DOHH2 (cell line): ENCODE measurements at regions not wholly inside any gene's neighbourhood (a gene's known extent, or its start where the extent isn't known, plus 50 kb on each side); places are given as distances from the start of the nearest gene placed in this dataset.

Experiments
- H3F3A ChIP-seq: fragments of 200-600 bp; sonication (generic), shearing (Covaris generic); 2 replicates; pipeline ENCODE4 v1.6.0; 2016; ENCODE audit warnings: antibody characterized with exemption, mild to moderate bottlenecking; ENCODE audit not compliant: control insufficient read depth, insufficient read depth
- H3K27ac ChIP-seq: fragments of 200-600 bp; sonication (generic); 2 replicates; pipeline ENCODE4 v1.5.1; 2014; ENCODE audit warnings: low read depth, mild to moderate bottlenecking, low read length, moderate library complexity
- H3K27me3 ChIP-seq: fragments of 200-600 bp; sonication (generic); 2 replicates; pipeline ENCODE4 v1.6.1; 2014; ENCODE audit warnings: mild to moderate bottlenecking, low read length, mixed read lengths; ENCODE audit not compliant: control insufficient read depth
- H3K36me3 ChIP-seq: fragments of 200-600 bp; sonication (generic); 2 replicates; pipeline ENCODE4 v1.6.1; 2014; ENCODE audit warnings: mild to moderate bottlenecking, low read length, moderate library complexity, mixed read lengths; ENCODE audit not compliant: control insufficient read depth
- H3K4me1 ChIP-seq: fragments of 200-600 bp; sonication (generic); 2 replicates; pipeline ENCODE4 v1.6.1; 2014; ENCODE audit warnings: mild to moderate bottlenecking, low read length, mixed read lengths; ENCODE audit not compliant: control insufficient read depth
- H3K4me2 ChIP-seq: fragments of 200-600 bp; sonication (generic); 2 replicates; pipeline ENCODE4 v1.6.0; 2014; ENCODE audit warnings: mild to moderate bottlenecking, low read length, moderate library complexity
- H3K4me3 ChIP-seq: fragments of 200-600 bp; sonication (generic); 2 replicates; pipeline ENCODE4 v1.5.1; 2014; ENCODE audit warnings: mild to moderate bottlenecking, low read length, mixed read lengths
- H3K79me2 ChIP-seq: fragments of 200-600 bp; sonication (generic); 2 replicates; pipeline ENCODE4 v1.6.1; 2014; ENCODE audit warnings: mild to moderate bottlenecking, low read length, mixed read lengths; ENCODE audit not compliant: control insufficient read depth
- H3K9me2 ChIP-seq: fragments of 200-600 bp; sonication (generic); replicated peaks from 2 replicates; pipeline ENCODE4 v1.6.1; 2014; ENCODE audit warnings: mild to moderate bottlenecking, low read length, mixed read lengths; ENCODE audit not compliant: control insufficient read depth
- H3K9me3 ChIP-seq: fragments of 200-600 bp; sonication (generic); 2 replicates; pipeline ENCODE4 v1.6.1; 2014; ENCODE audit warnings: antibody characterized with exemption, low read length, mixed read lengths; ENCODE audit not compliant: control insufficient read depth, insufficient read depth
- H4K20me1 ChIP-seq: fragments of 200-600 bp; sonication (generic); 2 replicates; pipeline ENCODE4 v1.6.0; 2014; ENCODE audit warnings: low read depth, mild to moderate bottlenecking, antibody characterized with exemption, low read length, moderate library complexity; ENCODE audit not compliant: control insufficient read depth, insufficient read depth
- CTCF ChIP-seq: fragments of 200-600 bp; sonication (generic); IDR thresholded peaks from one replicate; pipeline ENCODE4 v1.5.1; 2014; ENCODE audit warnings: antibody characterized with exemption, mild to moderate bottlenecking, low read depth, low read length; ENCODE audit not compliant: poor library complexity, severe bottlenecking
- EZH2phosphoT487 ChIP-seq: fragments of 200-600 bp; sonication (generic); IDR thresholded peaks from 2 replicates; pipeline ENCODE4 v1.6.1; 2017; ENCODE audit warnings: borderline replicate concordance, mild to moderate bottlenecking, antibody characterized with exemption, low read length, moderate library complexity, mixed read lengths

GRCh38 chr12:18868717-18869116, 130.8 kb downstream of the CAPZA3 start:
- Histone ChIP-seq H3K27ac (no peak overlapping the region), H3K27me3 (no peaks in the 10 kb centered on the region)

GRCh38 chr12:18872770-18873169, 134.9 kb downstream of the CAPZA3 start:
- Histone ChIP-seq H3K36me3 (no peaks in the 10 kb centered on the region), H3K79me2 (no peaks in the 10 kb centered on the region), H3K4me2 (no peak overlapping the region), H3K9me2 (no peaks in the 10 kb centered on the region), H4K20me1 (no peaks in the 10 kb centered on the region), H3K27ac (no peak overlapping the region), H3K4me1 (peaks cover 5% of the 10 kb centered on the region; the same call in 1 of the 2 replicates), H3F3A (no peaks in the 10 kb centered on the region), H3K9me3 (no peaks in the 10 kb centered on the region), H3K4me3 (no peak overlapping the region), H3K27me3 (no peaks in the 10 kb centered on the region)
- no peak for TF ChIP-seq EZH2phosphoT487
- no peak for TF ChIP-seq CTCF

More at GRCh38 chr12:18868717-18869116, 130.8 kb downstream of the CAPZA3 start:
- no peaks in the 10 kb centered on the region for H3K9me2 ChIP-seq
- no peaks in the 10 kb centered on the region for H3K36me3 ChIP-seq
- H3K4me3 ChIP-seq: no peak overlapping the region
- H3K4me2 ChIP-seq: no peak overlapping the region
- H3F3A ChIP-seq: no peaks in the 10 kb centered on the region
- no peaks in the 10 kb centered on the region for H3K9me3 ChIP-seq
- TF ChIP-seq CTCF (no peak), EZH2phosphoT487 (no peak)
- no peaks in the 10 kb centered on the region for H4K20me1 ChIP-seq
- peaks cover 5% of the 10 kb centered on the region; the same call in 1 of the 2 replicates for H3K4me1 ChIP-seq
- no peaks in the 10 kb centered on the region for H3K79me2 ChIP-seq

GRCh38 chr12:18878676-18879180, 140.8 kb downstream of the CAPZA3 start:
- TF ChIP-seq CTCF (no peak), EZH2phosphoT487 (no peak)

More at GRCh38 chr12:18878676-18879180, 140.8 kb downstream of the CAPZA3 start:
- H3K9me2 ChIP-seq: no peaks in the 10 kb centered on the region
- H4K20me1 ChIP-seq: no peaks in the 10 kb centered on the region
- no peak overlapping the region for H3K4me2 ChIP-seq
- no peak overlapping the region for H3K4me3 ChIP-seq
- no peaks in the 10 kb centered on the region for H3K79me2 ChIP-seq
- no peaks in the 10 kb centered on the region for H3K4me1 ChIP-seq
- no peak overlapping the region for H3K27ac ChIP-seq
- no peaks in the 10 kb centered on the region for H3K9me3 ChIP-seq
- no peaks in the 10 kb centered on the region for H3K27me3 ChIP-seq
- H3K36me3 ChIP-seq: no peaks in the 10 kb centered on the region
- no peaks in the 10 kb centered on the region for H3F3A ChIP-seq
